Bronchial epithelial cell (primary cell): ENCODE measurements at regions not wholly inside any gene's neighbourhood (a gene's known extent, or its start where the extent isn't known, plus 50 kb on each side); places are given as distances from the start of the nearest gene placed in this dataset.

Source experiments
- DNase-seq: peaks from one replicate; pipeline ENCODE4 v3.0.0-alpha.2; 2010; ENCODE audit warnings: low read depth
- FAIRE-seq: peaks from 2 replicates; lab custom pipeline; 2011; peaks lifted over from hg19 to GRCh38; lab: Jason Lieb, UNC
- H3K27me3 ChIP-seq: 2 replicates; pipeline ENCODE4 v1.5.1; 2011; ENCODE audit warnings: low read length; ENCODE audit not compliant: control insufficient read depth, insufficient read depth
- H3K36me3 ChIP-seq: 2 replicates; pipeline ENCODE4 v1.5.1; 2011; ENCODE audit warnings: low read length; ENCODE audit not compliant: control insufficient read depth, insufficient read depth
- H3K4me3 ChIP-seq: 2 replicates; pipeline ENCODE4 v1.5.1; 2011; ENCODE audit warnings: mild to moderate bottlenecking, low read depth, low read length, control low read depth
- CTCF ChIP-seq: IDR thresholded peaks from 2 replicates; pipeline ENCODE4 v1.5.1; 2011; ENCODE audit warnings: mild to moderate bottlenecking, moderate library complexity, low read length, control low read depth, inconsistent platforms; ENCODE audit not compliant: insufficient read depth, severe bottlenecking

- no peak for TF ChIP-seq CTCF
- no peak for FAIRE-seq
- H3K27me3 ChIP-seq, result no peaks in the 10 kb centered on the region
Measured at GRCh38 chr2:195214072-195214471, 443.0 kb upstream of the SLC39A10 start.

DNA sequence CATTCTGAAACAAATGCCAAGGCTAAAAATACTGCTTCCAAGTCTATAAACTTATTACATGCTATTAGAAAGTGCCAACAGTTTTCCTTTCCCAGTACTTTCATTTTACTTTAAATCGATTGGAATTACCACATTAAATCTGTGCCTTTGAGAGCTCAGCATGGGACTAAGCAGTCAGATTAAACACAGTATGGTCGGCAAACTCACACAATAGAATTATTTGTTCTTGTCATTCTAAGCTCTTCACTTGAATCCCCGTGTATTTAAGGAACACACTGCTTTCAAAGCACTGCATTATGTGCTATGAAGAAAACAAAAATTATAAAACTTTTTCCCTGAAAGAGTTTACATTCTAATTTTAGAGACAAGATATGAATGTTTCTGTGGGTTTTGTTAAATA lies 444.4 kb upstream of the SLC39A10 start:
- H3K27me3 ChIP-seq, result no peaks in the 10 kb centered on the region

More at GRCh38 chr2:195214072-195214471, 443.0 kb upstream of the SLC39A10 start:
- Histone ChIP-seq H3K36me3 (no peaks in the 10 kb centered on the region), H3K4me3 (no peak overlapping the region)
- no peak for DNase-seq

DNA sequence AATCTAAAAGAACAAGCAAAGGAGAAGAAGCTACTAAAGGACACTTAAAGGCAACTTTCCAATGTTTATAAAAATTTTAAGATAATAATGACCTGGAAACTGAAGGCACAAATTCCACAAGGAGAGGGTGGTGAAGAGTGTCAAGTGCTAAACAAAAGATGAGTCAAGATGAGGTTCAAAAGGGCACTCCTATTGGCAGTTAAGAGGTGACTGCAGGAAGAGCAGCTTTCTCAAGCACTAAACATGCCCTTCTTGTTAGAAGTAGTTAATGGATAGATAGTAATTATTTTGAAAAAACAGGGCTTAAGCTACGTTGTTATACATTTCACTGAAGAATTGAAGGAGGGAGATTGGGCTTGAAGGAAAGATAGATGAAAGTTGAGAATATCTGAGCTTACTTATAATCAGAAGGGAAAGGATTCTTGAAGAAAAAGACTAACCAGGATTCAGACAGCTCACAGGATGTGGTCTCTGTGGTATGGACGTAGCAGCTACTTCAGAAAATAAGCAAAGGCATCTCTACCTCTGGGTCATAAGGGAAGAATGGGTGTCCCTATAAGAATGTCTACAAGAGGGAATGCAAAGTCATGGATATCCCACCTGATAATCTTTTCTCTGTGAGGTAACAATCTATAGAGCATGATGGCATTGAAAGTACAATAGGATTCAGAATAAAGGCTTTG lies 454.7 kb upstream of the SLC39A10 start:
- FAIRE-seq, result no peak
- H3K36me3 ChIP-seq, result no peaks in the 10 kb centered on the region
- peak; percentile 17 for DNase-seq
- no peak overlapping the region for H3K4me3 ChIP-seq
- no peaks in the 10 kb centered on the region for H3K27me3 ChIP-seq
- TF ChIP-seq CTCF, result no peak

More for the DNA sequence above, 444.4 kb upstream of the SLC39A10 start:
- no peak for TF ChIP-seq CTCF
- no peak overlapping the region for H3K4me3 ChIP-seq
- DNase-seq (no peak), FAIRE-seq (no peak)
- no peaks in the 10 kb centered on the region for H3K36me3 ChIP-seq

DNA sequence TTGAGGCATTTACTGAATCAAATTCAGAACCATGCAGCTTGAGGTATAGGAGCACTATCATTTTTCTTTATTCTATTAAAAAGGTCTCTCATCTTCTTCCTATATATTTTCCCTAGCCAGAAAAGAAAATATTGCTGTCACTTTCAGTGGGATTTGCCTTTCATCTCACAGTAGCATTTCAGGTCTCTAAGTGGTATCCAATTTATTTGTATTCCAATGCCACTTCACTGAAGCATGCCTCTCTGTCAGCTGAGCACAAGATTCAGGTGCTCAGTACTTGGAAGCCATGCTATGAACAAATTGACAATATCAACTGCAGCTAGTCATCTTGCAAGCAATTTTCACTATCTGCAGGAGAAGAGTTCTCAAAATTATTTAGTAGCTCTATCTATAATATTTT lies 457.2 kb upstream of the SLC39A10 start:
- no peaks in the 10 kb centered on the region for H3K27me3 ChIP-seq
- no peak for TF ChIP-seq CTCF
- no peak overlapping the region for H3K4me3 ChIP-seq
- DNase-seq (no peak), FAIRE-seq (no peak)
- no peaks in the 10 kb centered on the region for H3K36me3 ChIP-seq

DNA sequence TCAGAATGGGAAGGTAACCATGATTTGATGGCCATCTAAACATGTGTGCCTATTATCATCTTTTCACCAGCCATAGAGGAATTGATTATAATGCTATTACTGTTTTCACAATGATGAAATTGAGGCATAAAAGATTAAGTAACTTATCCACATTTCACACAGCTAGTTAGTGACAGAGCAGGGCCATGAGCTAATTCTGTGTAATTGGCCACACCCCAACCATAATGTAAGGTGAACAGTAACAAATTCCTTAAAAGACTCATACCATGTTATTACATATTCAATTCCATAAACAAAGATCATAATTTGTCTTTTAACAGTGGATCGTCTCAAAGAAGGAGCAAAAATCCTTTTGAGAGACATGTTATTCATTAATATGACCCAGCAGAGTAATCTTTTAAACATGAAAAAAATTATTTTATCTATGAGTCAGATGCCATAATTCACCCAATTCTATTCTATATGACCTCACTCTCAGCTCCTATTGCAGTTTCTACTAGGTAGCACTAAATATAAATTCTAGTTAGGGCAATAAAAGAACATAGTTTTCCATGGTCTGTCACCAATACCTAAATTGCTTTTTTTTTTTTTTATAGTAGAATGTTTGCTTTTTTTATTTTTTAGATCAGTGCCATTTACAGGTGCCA lies 475.8 kb upstream of the SLC39A10 start:
- TF ChIP-seq CTCF, result no peak
- H3K4me3 ChIP-seq, result no peak overlapping the region
- no peaks in the 10 kb centered on the region for H3K36me3 ChIP-seq
- DNase-seq (peak; percentile 6), FAIRE-seq (no peak)
- no peaks in the 10 kb centered on the region for H3K27me3 ChIP-seq
